Activated CD4-positive, alpha-beta T cell treated with anti-CD3 and anti-CD28 coated beads, Interleukin-2, amount 10 ng/mL, durations not matched to agents 7 days and 5 days (primary cell): ENCODE measurements at regions not wholly inside any gene's neighbourhood (a gene's known extent, or its start where the extent isn't known, plus 50 kb on each side); places are given as distances from the start of the nearest gene placed in this dataset.

ENCODE experiments used
- CTCF ChIA-PET: fragments of 350-600 bp; sonication (Branson Sonifier 250); formaldehyde crosslinking; loops from one replicate; lab custom pipeline; 2021; ENCODE audit warnings: antibody characterized with exemption; lab: Charles Lee
- POLR2A ChIA-PET: fragments of 350-600 bp; sonication (Branson Sonifier 250); formaldehyde crosslinking; loops from one replicate; lab custom pipeline; 2021; ENCODE audit warnings: antibody characterized with exemption; lab: Charles Lee
- DNase-seq: peaks from one replicate; pipeline ENCODE4 v3.0.0-alpha.2; 2020
- H3K27ac Mint-ChIP-seq: one replicate; pipeline ENCODE4 v1.8.0; 2021; ENCODE audit warnings: mild to moderate bottlenecking, moderate library complexity, mixed read lengths
- H3K27me3 Mint-ChIP-seq: one replicate; pipeline ENCODE4 v1.8.0; 2021; ENCODE audit warnings: mixed read lengths
- H3K36me3 Mint-ChIP-seq: one replicate; pipeline ENCODE4 v1.8.0; 2021; ENCODE audit warnings: low read depth, mixed read lengths
- H3K4me1 Mint-ChIP-seq: one replicate; pipeline ENCODE4 v1.8.0; 2021; ENCODE audit warnings: mixed read lengths
- H3K4me3 Mint-ChIP-seq: one replicate; pipeline ENCODE4 v1.8.0; 2021; ENCODE audit warnings: mild to moderate bottlenecking, moderate library complexity, mixed read lengths
- H3K9me3 Mint-ChIP-seq: one replicate; pipeline ENCODE4 v1.8.0; 2021; ENCODE audit warnings: mixed read lengths

- Mint-ChIP-seq H3K36me3 (no peaks in the 10 kb centered on the region), H3K27ac (no peak overlapping the region), H3K4me1 (peaks cover 9% of the 10 kb centered on the region), H3K27me3 (no peaks in the 10 kb centered on the region), H3K4me3 (no peak overlapping the region), H3K9me3 (peaks cover 2% of the 10 kb centered on the region)
- DNase-seq: no peak
- ChIA-PET POLR2A (no interaction called here), CTCF (no interaction called here)
These were observed 323.2 kb upstream of the GIMD1 start for GRCh38 chr4:106691749-106692148.

DNA sequence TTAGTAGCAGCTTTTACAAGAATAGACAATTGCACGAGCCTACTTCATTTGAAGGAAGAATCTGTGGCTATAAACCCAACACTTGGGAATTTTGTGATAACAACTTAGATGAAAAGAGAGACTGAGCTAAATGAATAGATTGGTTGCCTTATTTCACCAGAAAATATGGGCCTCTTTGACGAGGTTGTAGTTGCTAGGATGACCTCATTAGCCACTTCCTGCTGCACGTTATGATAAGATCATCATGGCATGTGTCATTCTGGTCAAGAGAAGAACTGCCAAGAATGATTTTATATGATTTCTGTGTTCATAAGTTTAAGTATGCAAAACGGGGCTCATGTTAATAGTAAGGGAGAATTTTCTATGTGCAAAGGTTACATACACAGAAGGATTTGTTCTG is 321.9 kb upstream of the GIMD1 start:
- Mint-ChIP-seq H3K36me3 (no peaks in the 10 kb centered on the region), H3K4me1 (peaks cover 7% of the 10 kb centered on the region), H3K27me3 (no peaks in the 10 kb centered on the region), H3K27ac (no peak overlapping the region), H3K4me3 (no peak overlapping the region), H3K9me3 (peaks cover 5% of the 10 kb centered on the region)
- ChIA-PET CTCF (no interaction called here), POLR2A (no interaction called here)
- DNase-seq: no peak

GRCh38 chr4:106687026-106687425 is 318.4 kb upstream of the GIMD1 start:
- no peak overlapping the region for H3K27ac Mint-ChIP-seq
- ChIA-PET CTCF (no interaction called here), POLR2A (no interaction called here)
- peaks cover 9% of the 10 kb centered on the region for H3K9me3 Mint-ChIP-seq
- H3K36me3 Mint-ChIP-seq: no peaks in the 10 kb centered on the region
- no peak for DNase-seq
- H3K4me3 Mint-ChIP-seq: no peak overlapping the region
- H3K27me3 Mint-ChIP-seq: no peaks in the 10 kb centered on the region
- peaks cover 5% of the 10 kb centered on the region for H3K4me1 Mint-ChIP-seq

DNA sequence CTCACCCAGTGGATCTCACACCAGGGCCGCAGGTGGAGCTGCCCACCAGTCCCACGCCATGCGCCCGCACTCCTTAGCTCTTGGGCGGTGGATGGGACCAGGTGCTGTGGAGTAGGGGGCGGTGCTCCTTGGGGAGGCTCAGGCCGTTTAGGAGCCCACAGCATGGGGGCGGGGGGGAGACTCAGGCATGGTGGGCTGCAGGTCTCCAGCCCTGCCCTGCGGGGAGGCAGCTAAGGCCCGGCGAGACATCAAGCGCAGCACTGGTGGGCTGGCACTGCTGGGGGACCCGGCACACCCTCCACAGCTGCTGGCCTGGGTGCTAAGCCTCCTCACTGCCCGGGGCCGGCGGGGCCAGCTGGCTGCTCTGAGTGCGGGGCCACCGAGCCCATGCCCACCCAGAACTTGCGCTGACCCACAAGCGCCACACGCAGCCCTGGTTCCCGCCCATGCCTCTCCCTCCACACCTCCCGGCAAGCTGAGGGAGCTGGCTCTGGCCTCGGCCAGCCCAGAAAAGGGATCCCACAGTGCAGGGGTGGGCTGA is 312.9 kb upstream of the GIMD1 start:
- POLR2A ChIA-PET: no interaction called here
- H3K9me3 Mint-ChIP-seq: peaks cover 12% of the 10 kb centered on the region

DNA sequence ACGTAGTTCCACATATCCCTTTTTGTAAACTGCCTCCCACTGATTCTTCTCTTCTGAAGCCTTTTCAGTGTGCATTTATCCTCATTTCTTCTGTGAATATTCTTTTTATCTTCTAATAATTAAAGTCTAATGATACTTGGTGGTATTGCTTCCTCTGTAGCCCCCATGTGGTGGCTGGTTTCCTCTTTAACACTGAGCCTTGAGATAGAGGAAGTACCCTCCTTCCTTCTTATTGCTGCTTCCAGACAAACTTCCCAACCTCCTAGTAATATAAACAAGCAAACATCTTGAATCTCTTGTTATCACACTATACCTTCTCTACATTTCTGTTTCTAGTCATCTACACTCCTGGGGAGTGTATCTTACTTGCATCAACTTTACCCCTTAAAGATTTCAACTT is 310.5 kb upstream of the GIMD1 start:
- CTCF ChIA-PET: no interaction called here
- peaks cover 11% of the 10 kb centered on the region for H3K9me3 Mint-ChIP-seq
- DNase-seq: no peak
- POLR2A ChIA-PET: no interaction called here
- H3K27ac Mint-ChIP-seq: no peak overlapping the region
- no peaks in the 10 kb centered on the region for H3K4me1 Mint-ChIP-seq
- no peaks in the 10 kb centered on the region for H3K27me3 Mint-ChIP-seq
- H3K36me3 Mint-ChIP-seq: no peaks in the 10 kb centered on the region
- no peak overlapping the region for H3K4me3 Mint-ChIP-seq

More for the DNA sequence above, 312.9 kb upstream of the GIMD1 start:
- CTCF ChIA-PET: no interaction called here
- H3K4me1 Mint-ChIP-seq: no peaks in the 10 kb centered on the region
- no peaks in the 10 kb centered on the region for H3K36me3 Mint-ChIP-seq
- no peak for DNase-seq
- no peaks in the 10 kb centered on the region for H3K27me3 Mint-ChIP-seq
- no peak overlapping the region for H3K4me3 Mint-ChIP-seq
- no peak overlapping the region for H3K27ac Mint-ChIP-seq

DNA sequence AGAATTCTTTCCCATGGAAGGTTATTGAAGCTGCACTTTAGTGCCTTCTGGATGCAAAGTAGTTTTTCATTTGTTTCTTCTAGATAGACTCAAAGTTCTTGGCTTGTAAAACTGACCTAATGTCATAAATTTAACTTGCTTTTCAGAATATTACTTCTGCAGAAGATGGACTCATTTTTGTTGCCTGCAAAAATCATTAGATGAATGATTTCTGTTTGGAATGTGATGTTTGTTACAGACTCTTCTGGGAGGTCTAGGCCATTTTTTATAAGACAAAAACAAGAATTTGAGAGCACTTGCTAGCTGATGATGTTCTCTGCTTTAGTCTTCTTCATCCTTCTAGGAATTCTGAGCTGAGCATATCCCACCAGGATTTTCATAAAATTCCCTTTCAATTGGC is 308.6 kb upstream of the GIMD1 start:
- no peak overlapping the region for H3K27ac Mint-ChIP-seq
- POLR2A ChIA-PET: no interaction called here
- peaks cover 16% of the 10 kb centered on the region for H3K9me3 Mint-ChIP-seq
- no peaks in the 10 kb centered on the region for H3K27me3 Mint-ChIP-seq
- CTCF ChIA-PET: no interaction called here
- H3K4me3 Mint-ChIP-seq: no peak overlapping the region
- H3K36me3 Mint-ChIP-seq: no peaks in the 10 kb centered on the region
- no peaks in the 10 kb centered on the region for H3K4me1 Mint-ChIP-seq
- DNase-seq: no peak

DNA sequence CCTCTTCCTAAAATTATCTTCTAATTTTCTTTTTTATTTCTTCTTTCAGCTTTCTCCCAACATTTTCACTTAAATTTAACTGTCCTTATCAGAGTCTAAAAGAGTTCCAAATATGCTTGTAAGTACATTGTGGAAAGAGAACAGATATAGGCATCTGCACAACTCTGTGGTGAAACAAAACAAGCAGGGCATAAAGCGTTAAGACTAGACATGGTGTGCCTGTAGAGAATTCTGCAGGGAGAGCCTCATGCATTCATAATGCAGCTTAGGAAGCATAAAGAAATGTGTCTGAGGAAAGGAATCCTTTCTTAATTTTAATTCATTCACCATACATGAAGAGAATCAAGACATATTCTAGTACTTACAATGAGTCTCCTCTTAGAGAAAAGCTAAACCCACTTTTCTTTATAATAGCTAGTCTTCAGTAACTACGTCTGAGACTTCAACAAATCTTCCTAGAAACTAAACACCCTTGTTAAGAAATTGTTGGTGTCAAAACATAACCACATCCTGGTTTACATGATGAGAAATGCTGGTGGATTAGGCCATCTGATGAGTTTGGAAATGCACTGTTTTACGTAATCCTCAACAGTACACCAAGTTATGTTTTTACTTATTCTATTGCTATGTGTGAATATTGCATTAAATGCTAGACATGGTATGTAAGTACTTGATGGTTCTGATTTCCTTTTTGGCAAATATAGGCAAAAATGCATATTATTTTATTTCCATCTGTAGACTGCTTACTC is 307.8 kb upstream of the GIMD1 start:
- CTCF ChIA-PET: no interaction called here
- no peak for DNase-seq
- Mint-ChIP-seq H3K27me3 (no peaks in the 10 kb centered on the region), H3K4me1 (no peaks in the 10 kb centered on the region), H3K4me3 (no peak overlapping the region), H3K36me3 (no peaks in the 10 kb centered on the region), H3K9me3 (peaks cover 13% of the 10 kb centered on the region), H3K27ac (no peak overlapping the region)
- POLR2A ChIA-PET: no interaction called here

- no peak overlapping the region for H3K4me3 Mint-ChIP-seq
- ChIA-PET CTCF (no interaction called here), POLR2A (no interaction called here)
- no peaks in the 10 kb centered on the region for H3K4me1 Mint-ChIP-seq
- peaks cover 7% of the 10 kb centered on the region for H3K9me3 Mint-ChIP-seq
- no peaks in the 10 kb centered on the region for H3K36me3 Mint-ChIP-seq
- H3K27ac Mint-ChIP-seq: no peak overlapping the region
- no peaks in the 10 kb centered on the region for H3K27me3 Mint-ChIP-seq
- DNase-seq: no peak
These were observed 303.1 kb upstream of the GIMD1 start for GRCh38 chr4:106671716-106672115.

DNA sequence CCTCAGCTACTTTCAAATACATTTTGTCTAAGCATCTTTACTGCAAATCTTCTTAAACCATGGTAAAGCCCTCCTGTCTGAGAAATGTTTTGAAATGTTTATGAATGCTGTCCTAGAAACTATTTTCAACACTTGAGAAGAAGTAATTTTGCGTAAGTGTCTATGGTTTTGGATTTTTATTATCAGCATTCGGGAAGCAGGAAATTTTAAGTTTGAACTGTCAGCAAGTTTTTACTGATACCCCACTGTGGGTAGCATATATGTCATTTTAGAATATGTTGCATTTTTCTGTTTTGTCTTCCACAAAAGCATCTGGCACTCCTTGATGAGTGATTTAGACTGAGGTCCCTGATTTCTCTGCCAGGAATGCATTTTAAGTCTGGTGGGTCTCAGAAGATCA is 302.4 kb upstream of the GIMD1 start:
- ChIA-PET POLR2A (no interaction called here), CTCF (no interaction called here)
- Mint-ChIP-seq H3K4me1 (no peaks in the 10 kb centered on the region), H3K27me3 (no peaks in the 10 kb centered on the region), H3K36me3 (no peaks in the 10 kb centered on the region), H3K27ac (no peak overlapping the region), H3K4me3 (no peak overlapping the region), H3K9me3 (peaks cover 7% of the 10 kb centered on the region)
- no peak for DNase-seq

GRCh38 chr4:106659371-106659770 is 290.8 kb upstream of the GIMD1 start:
- Mint-ChIP-seq H3K27me3 (no peaks in the 10 kb centered on the region), H3K4me3 (no peak overlapping the region), H3K36me3 (no peaks in the 10 kb centered on the region), H3K9me3 (no peaks in the 10 kb centered on the region), H3K27ac (no peak overlapping the region), H3K4me1 (no peaks in the 10 kb centered on the region)
- no peak for DNase-seq
- POLR2A ChIA-PET: no interaction called here
- CTCF ChIA-PET: no interaction called here

GRCh38 chr4:106652095-106652494 is 283.5 kb upstream of the GIMD1 start:
- DNase-seq: no peak
- POLR2A ChIA-PET: no interaction called here
- H3K36me3 Mint-ChIP-seq: no peaks in the 10 kb centered on the region
- no peak overlapping the region for H3K27ac Mint-ChIP-seq
- no peaks in the 10 kb centered on the region for H3K4me1 Mint-ChIP-seq
- no peak overlapping the region for H3K4me3 Mint-ChIP-seq
- no peaks in the 10 kb centered on the region for H3K9me3 Mint-ChIP-seq
- H3K27me3 Mint-ChIP-seq: no peaks in the 10 kb centered on the region
- CTCF ChIA-PET: no interaction called here

- Mint-ChIP-seq H3K27ac (no peak overlapping the region), H3K27me3 (no peaks in the 10 kb centered on the region), H3K9me3 (no peaks in the 10 kb centered on the region), H3K4me3 (no peak overlapping the region), H3K4me1 (no peaks in the 10 kb centered on the region), H3K36me3 (no peaks in the 10 kb centered on the region)
- POLR2A ChIA-PET: no interaction called here
- CTCF ChIA-PET: no interaction called here
- no peak for DNase-seq
These were observed 282.1 kb upstream of the GIMD1 start for GRCh38 chr4:106650701-106651100.

GRCh38 chr4:106647451-106647850 is 278.9 kb upstream of the GIMD1 start:
- Mint-ChIP-seq H3K27me3 (no peaks in the 10 kb centered on the region), H3K27ac (no peak overlapping the region), H3K4me1 (no peaks in the 10 kb centered on the region), H3K9me3 (no peaks in the 10 kb centered on the region), H3K36me3 (no peaks in the 10 kb centered on the region), H3K4me3 (no peak overlapping the region)
- CTCF ChIA-PET: no interaction called here
- no peak for DNase-seq
- POLR2A ChIA-PET: no interaction called here

DNA sequence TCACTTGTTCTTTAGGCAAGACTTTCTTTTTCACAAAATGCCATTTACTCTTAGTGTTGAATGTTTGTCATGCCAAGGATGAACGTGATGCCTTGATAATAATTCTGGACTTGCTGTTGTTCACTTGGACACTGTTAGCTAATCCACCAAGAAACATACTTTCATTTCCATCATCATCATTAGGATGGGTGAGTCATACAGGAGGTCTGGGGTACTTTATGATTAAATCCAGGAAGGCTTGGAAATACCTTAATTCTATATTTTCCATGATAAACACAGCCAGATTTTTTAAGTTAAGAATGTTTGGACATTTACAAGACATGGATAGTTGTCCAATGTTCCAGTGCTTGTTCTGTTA is 260.7 kb upstream of the GIMD1 start:
- no peaks in the 10 kb centered on the region for H3K4me1 Mint-ChIP-seq
- ChIA-PET CTCF (no interaction called here), POLR2A (no interaction called here)
- no peak overlapping the region for H3K4me3 Mint-ChIP-seq
- no peak for DNase-seq
- no peaks in the 10 kb centered on the region for H3K9me3 Mint-ChIP-seq
- H3K27ac Mint-ChIP-seq: no peak overlapping the region
- H3K27me3 Mint-ChIP-seq: no peaks in the 10 kb centered on the region
- H3K36me3 Mint-ChIP-seq: no peaks in the 10 kb centered on the region
